DOHH2 (cell line): ENCODE measurements at regions not wholly inside any gene's neighbourhood (a gene's known extent, or its start where the extent isn't known, plus 50 kb on each side); places are given as distances from the start of the nearest gene placed in this dataset.

Source experiments
- EZH2phosphoT487 ChIP-seq: fragments of 200-600 bp; sonication (generic); IDR thresholded peaks from 2 replicates; pipeline ENCODE4 v1.6.1; 2017; ENCODE audit warnings: borderline replicate concordance, mild to moderate bottlenecking, antibody characterized with exemption, low read length, moderate library complexity, mixed read lengths
- TF ChIP-seq, protein P1 (sequence below): fragments of 200-600 bp; sonication (generic); IDR thresholded peaks from one replicate; pipeline ENCODE4 v1.5.1; 2014; ENCODE audit warnings: antibody characterized with exemption, mild to moderate bottlenecking, low read depth, low read length; ENCODE audit not compliant: poor library complexity, severe bottlenecking

GRCh38 chr9:115306865-115307264 lies 188.9 kb upstream of the TNC start:
- TF ChIP-seq, protein P1, sequence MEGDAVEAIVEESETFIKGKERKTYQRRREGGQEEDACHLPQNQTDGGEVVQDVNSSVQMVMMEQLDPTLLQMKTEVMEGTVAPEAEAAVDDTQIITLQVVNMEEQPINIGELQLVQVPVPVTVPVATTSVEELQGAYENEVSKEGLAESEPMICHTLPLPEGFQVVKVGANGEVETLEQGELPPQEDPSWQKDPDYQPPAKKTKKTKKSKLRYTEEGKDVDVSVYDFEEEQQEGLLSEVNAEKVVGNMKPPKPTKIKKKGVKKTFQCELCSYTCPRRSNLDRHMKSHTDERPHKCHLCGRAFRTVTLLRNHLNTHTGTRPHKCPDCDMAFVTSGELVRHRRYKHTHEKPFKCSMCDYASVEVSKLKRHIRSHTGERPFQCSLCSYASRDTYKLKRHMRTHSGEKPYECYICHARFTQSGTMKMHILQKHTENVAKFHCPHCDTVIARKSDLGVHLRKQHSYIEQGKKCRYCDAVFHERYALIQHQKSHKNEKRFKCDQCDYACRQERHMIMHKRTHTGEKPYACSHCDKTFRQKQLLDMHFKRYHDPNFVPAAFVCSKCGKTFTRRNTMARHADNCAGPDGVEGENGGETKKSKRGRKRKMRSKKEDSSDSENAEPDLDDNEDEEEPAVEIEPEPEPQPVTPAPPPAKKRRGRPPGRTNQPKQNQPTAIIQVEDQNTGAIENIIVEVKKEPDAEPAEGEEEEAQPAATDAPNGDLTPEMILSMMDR, result no peak
- no peak for TF ChIP-seq EZH2phosphoT487
